ENCODE measurements at regions not wholly inside any gene's neighbourhood (a gene's known extent, or its start where the extent isn't known, plus 50 kb on each side); places are given as distances from the start of the nearest gene placed in this dataset.

DNA sequence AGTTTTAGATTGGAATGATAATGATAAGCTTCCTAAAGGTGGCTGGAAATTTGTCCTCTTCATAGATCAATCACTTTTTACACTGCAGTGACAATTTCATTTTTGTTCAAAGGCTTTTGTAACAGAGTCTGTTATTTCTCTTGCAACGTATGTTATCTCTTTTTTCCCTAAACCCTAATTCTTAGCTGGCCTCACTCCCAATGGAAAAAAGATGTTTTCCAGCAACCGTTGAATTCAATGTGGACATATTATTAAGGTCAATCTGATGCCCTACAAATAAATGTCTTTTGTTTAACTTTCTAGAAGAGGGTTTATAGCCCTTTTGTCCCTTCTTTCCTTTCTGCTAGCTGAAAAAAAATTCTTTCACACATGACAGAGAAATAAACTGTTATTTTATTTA, 192.7 kb upstream of the NWD2 start:
- Histone ChIP-seq H3K36me3 (ENCODE audit: insufficient read depth, insufficient read length, low read length) (no peaks in the 10 kb centered on the region), H3K4me1 (ENCODE audit: insufficient read depth, insufficient read length) (no peaks in the 10 kb centered on the region), H3K4me3 (ENCODE audit: insufficient read length, low read depth) (no peak overlapping the region), H3K9ac (ENCODE audit: insufficient read length, low read depth) (no peak overlapping the region), H3K27me3 (ENCODE audit: insufficient read depth, insufficient read length) (no peaks in the 10 kb centered on the region), H3K9me3 (ENCODE audit: insufficient read depth, low read length) (no peaks in the 10 kb centered on the region)
- DNase-seq (ENCODE audit: low read depth, low spot score), result no peak
- TF ChIP-seq YY1 (IDR thresholded peaks at IDR 0.05; ENCODE audit: insufficient read depth, insufficient read length) (no peak), SUZ12 (IDR thresholded peaks at IDR 0.05; ENCODE audit: extremely low read depth, insufficient read depth, insufficient read length) (no peak), ZNF274 (IDR thresholded peaks at IDR 0.05; ENCODE audit: low read depth, low read length) (no peak)

DNA sequence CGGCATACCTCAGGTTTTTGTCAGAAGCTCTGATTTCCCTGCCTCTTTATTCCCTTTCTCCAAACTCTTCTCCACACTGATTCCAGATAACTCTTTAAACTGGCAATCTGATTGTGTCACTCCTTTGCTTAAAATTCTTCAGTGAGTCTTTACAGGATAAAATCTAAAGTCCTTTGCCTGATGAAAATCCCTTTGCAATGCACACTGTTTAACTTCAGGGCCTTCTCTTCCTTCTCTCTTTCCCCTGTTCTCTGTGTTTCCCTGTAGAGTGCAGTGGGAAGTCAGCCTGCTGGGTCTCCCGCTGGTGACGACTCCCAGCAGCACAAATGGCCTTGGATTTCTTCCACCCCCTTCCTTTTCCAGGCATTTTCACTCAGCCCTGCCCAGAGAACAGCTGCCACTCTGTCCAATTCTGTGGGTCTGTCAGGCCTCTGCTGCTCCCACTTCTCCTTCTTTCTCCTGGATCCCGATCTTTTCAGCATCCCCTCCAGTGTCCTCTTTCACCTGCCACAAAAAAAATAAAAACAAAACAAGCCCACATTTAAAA, 189.9 kb upstream of the NWD2 start:
- no peak overlapping the region for H3K9ac ChIP-seq (ENCODE audit: insufficient read length, low read depth)
- TF ChIP-seq ZNF274 (IDR thresholded peaks at IDR 0.05; ENCODE audit: low read depth, low read length) (no peak), SUZ12 (IDR thresholded peaks at IDR 0.05; ENCODE audit: extremely low read depth, insufficient read depth, insufficient read length) (no peak), YY1 (IDR thresholded peaks at IDR 0.05; ENCODE audit: insufficient read depth, insufficient read length) (no peak)
- no peaks in the 10 kb centered on the region for H3K9me3 ChIP-seq (ENCODE audit: insufficient read depth, low read length)
- no peak overlapping the region for H3K4me3 ChIP-seq (ENCODE audit: insufficient read length, low read depth)
- no peaks in the 10 kb centered on the region for H3K27me3 ChIP-seq (ENCODE audit: insufficient read depth, insufficient read length)
- no peaks in the 10 kb centered on the region for H3K4me1 ChIP-seq (ENCODE audit: insufficient read depth, insufficient read length)
- no peaks in the 10 kb centered on the region for H3K36me3 ChIP-seq (ENCODE audit: insufficient read depth, insufficient read length, low read length)
- no peak for DNase-seq (ENCODE audit: low read depth, low spot score)

DNA sequence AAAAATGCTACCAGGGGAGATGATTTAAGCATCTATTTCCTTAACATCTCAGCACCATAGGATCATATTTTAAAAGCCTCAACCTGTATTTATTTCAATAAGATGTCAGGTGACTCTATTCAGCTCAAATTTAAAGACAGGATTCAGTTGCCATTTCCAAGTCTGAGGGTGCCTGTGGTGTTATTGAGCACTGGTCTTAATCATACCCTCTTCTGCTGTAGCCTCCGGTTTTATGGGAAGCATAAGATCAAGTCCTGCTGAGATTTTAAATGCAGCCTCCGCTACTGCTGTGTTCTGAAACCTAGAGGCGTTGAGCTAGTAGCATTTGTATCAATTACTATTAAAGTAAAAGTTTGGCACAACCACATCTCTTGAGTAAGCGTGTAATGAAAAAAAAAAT, 185.7 kb upstream of the NWD2 start:
- Histone ChIP-seq H3K4me3 (ENCODE audit: insufficient read length, low read depth) (no peak overlapping the region), H3K36me3 (ENCODE audit: insufficient read depth, insufficient read length, low read length) (no peaks in the 10 kb centered on the region), H3K9me3 (ENCODE audit: insufficient read depth, low read length) (no peaks in the 10 kb centered on the region), H3K27me3 (ENCODE audit: insufficient read depth, insufficient read length) (no peaks in the 10 kb centered on the region), H3K4me1 (ENCODE audit: insufficient read depth, insufficient read length) (no peaks in the 10 kb centered on the region), H3K9ac (ENCODE audit: insufficient read length, low read depth) (no peak overlapping the region)
- TF ChIP-seq YY1 (IDR thresholded peaks at IDR 0.05; ENCODE audit: insufficient read depth, insufficient read length), result no peak
- DNase-seq (ENCODE audit: low read depth, low spot score), result no peak

DNA sequence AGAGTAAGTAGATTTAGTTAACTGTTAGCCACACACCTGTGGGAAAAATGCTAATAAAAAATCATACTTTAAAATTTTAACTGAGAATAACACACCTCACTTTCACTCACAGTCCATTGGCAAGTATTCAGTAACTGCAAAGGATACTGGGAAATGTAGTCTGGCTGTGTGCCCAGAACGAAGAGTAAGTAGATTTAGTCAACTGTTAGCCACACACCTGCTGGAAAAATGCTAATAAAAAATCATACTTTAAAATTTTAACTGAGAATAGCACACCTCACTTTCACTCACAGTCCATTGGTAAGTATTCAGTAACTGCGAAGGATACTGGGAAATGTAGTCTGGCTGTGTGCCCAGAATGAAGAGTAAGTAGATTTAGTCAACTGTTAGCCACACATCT, 178.4 kb upstream of the NWD2 start:
- Histone ChIP-seq H3K27me3 (ENCODE audit: insufficient read depth, insufficient read length) (no peaks in the 10 kb centered on the region), H3K9ac (ENCODE audit: insufficient read length, low read depth) (no peak overlapping the region), H3K4me3 (ENCODE audit: insufficient read length, low read depth) (no peak overlapping the region), H3K9me3 (ENCODE audit: insufficient read depth, low read length) (no peaks in the 10 kb centered on the region), H3K36me3 (ENCODE audit: insufficient read depth, insufficient read length, low read length) (no peaks in the 10 kb centered on the region), H3K4me1 (ENCODE audit: insufficient read depth, insufficient read length) (no peaks in the 10 kb centered on the region)
- TF ChIP-seq ZNF274 (IDR thresholded peaks at IDR 0.05; ENCODE audit: low read depth, low read length) (no peak), YY1 (IDR thresholded peaks at IDR 0.05; ENCODE audit: insufficient read depth, insufficient read length) (no peak), SUZ12 (IDR thresholded peaks at IDR 0.05; ENCODE audit: extremely low read depth, insufficient read depth, insufficient read length) (no peak)
- no peak for DNase-seq (ENCODE audit: low read depth, low spot score)

DNA sequence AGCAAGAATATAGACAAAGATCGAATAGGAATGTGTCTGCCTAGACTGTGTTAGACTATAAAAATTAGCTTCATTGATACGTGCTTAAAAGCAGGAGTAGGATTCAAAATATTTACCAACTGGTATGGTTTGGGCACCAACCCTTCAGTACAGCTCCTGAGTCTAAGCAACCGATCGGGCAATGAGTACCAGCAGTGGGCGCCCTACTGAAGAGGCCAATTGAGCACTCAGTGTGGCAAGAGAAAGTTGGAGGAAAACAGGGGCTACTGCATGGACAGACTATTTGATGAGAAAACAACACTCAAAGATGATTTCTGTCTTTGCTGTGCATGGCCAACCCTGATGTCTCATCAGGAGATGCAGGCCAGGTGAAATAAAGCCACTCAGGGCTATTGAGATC, 176.0 kb upstream of the NWD2 start:
- TF ChIP-seq ZNF274 (IDR thresholded peaks at IDR 0.05; ENCODE audit: low read depth, low read length) (no peak), YY1 (IDR thresholded peaks at IDR 0.05; ENCODE audit: insufficient read depth, insufficient read length) (no peak), SUZ12 (IDR thresholded peaks at IDR 0.05; ENCODE audit: extremely low read depth, insufficient read depth, insufficient read length) (no peak)
- no peak overlapping the region for H3K4me3 ChIP-seq (ENCODE audit: insufficient read length, low read depth)
- H3K4me1 ChIP-seq (ENCODE audit: insufficient read depth, insufficient read length), result no peaks in the 10 kb centered on the region
- H3K27me3 ChIP-seq (ENCODE audit: insufficient read depth, insufficient read length), result no peaks in the 10 kb centered on the region
- DNase-seq (ENCODE audit: low read depth, low spot score), result no peak
- no peak overlapping the region for H3K9ac ChIP-seq (ENCODE audit: insufficient read length, low read depth)
- H3K9me3 ChIP-seq (ENCODE audit: insufficient read depth, low read length), result no peaks in the 10 kb centered on the region
- H3K36me3 ChIP-seq (ENCODE audit: insufficient read depth, insufficient read length, low read length), result no peaks in the 10 kb centered on the region

DNA sequence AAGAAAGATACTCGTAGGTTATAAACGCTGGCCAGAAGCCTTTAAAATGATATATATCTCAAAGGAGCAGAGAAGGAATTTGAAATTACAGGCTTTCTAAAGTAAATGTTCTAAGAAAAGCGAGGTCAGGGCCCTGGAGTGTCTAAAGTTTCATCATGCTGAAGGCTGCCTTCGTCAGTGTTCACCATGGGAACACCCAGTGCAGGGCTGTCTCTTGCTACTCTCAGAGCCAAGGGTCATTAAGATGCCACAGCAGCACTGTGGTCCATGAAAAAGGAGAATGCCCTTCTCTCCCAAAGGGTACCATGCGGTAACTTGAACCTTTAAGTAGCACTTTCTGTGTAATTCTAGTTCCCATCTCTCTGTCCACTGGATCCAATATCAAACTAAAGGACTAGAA, 174.5 kb upstream of the NWD2 start:
- Histone ChIP-seq H3K36me3 (ENCODE audit: insufficient read depth, insufficient read length, low read length) (no peaks in the 10 kb centered on the region), H3K27me3 (ENCODE audit: insufficient read depth, insufficient read length) (no peaks in the 10 kb centered on the region), H3K9me3 (ENCODE audit: insufficient read depth, low read length) (no peaks in the 10 kb centered on the region), H3K4me1 (ENCODE audit: insufficient read depth, insufficient read length) (no peaks in the 10 kb centered on the region), H3K9ac (ENCODE audit: insufficient read length, low read depth) (no peak overlapping the region), H3K4me3 (ENCODE audit: insufficient read length, low read depth) (no peak overlapping the region)
- TF ChIP-seq YY1 (IDR thresholded peaks at IDR 0.05; ENCODE audit: insufficient read depth, insufficient read length) (no peak), ZNF274 (IDR thresholded peaks at IDR 0.05; ENCODE audit: low read depth, low read length) (no peak), SUZ12 (IDR thresholded peaks at IDR 0.05; ENCODE audit: extremely low read depth, insufficient read depth, insufficient read length) (no peak)
- no peak for DNase-seq (ENCODE audit: low read depth, low spot score)

DNA sequence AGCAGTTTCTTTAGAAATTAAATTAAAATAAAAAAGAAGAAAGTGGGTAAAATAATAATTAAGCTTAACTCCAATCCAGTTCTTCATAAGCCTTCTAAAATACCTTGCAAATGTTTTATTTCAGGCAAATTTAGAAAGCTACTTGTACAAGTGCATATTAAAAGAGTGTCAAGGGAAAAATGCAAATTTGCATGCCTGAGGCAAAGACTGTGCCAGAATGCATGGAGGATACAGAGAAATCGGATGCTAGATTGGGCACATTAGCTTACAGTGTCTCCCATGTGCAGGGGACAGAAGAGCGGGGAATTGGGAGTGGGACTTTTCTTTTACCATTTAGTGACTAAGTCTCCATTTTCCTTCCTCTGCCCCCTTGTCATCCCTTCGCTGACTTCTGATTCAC, 173.0 kb upstream of the NWD2 start:
- H3K9me3 ChIP-seq (ENCODE audit: insufficient read depth, low read length), result no peaks in the 10 kb centered on the region
- no peak overlapping the region for H3K4me3 ChIP-seq (ENCODE audit: insufficient read length, low read depth)
- H3K4me1 ChIP-seq (ENCODE audit: insufficient read depth, insufficient read length), result no peaks in the 10 kb centered on the region
- H3K9ac ChIP-seq (ENCODE audit: insufficient read length, low read depth), result no peak overlapping the region
- TF ChIP-seq YY1 (IDR thresholded peaks at IDR 0.05; ENCODE audit: insufficient read depth, insufficient read length) (no peak), ZNF274 (IDR thresholded peaks at IDR 0.05; ENCODE audit: low read depth, low read length) (no peak), SUZ12 (IDR thresholded peaks at IDR 0.05; ENCODE audit: extremely low read depth, insufficient read depth, insufficient read length) (no peak)
- no peaks in the 10 kb centered on the region for H3K27me3 ChIP-seq (ENCODE audit: insufficient read depth, insufficient read length)
- H3K36me3 ChIP-seq (ENCODE audit: insufficient read depth, insufficient read length, low read length), result no peaks in the 10 kb centered on the region
- no peak for DNase-seq (ENCODE audit: low read depth, low spot score)

Data from NT2/D1 (cell line).